HG03442 (cell line): ENCODE measurements at regions not wholly inside any gene's neighbourhood (a gene's known extent, or its start where the extent isn't known, plus 50 kb on each side); places are given as distances from the start of the nearest gene placed in this dataset.
"Not testable (repeated sequence)": the region's sequence is repeated elsewhere in the genome, so short reads cannot be mapped to it uniquely, and the experiment has no call there.

Source experiments
- ATAC-seq: cut with Tn5 transposase; IDR thresholded peaks from one replicate; pipeline ENCODE4 v1.9.1; 2021; ENCODE audit warnings: mild to moderate bottlenecking, moderate library complexity; ENCODE audit not compliant: unreplicated experiment

GRCh38 chrX:128805236-128805635, 718.1 kb downstream of the SMARCA1 start:
- ATAC-seq: no peak

GRCh38 chrX:128804828-128805227, 718.5 kb downstream of the SMARCA1 start:
- ATAC-seq: no peak

- ATAC-seq: no peak
These were observed 723.2 kb downstream of the SMARCA1 start for GRCh38 chrX:128800138-128800537.

GRCh38 chrX:128783139-128783538, 730.9 kb upstream of the ACTRT1 start:
- ATAC-seq: not testable (repeated sequence)

GRCh38 chrX:128781506-128781905, 729.3 kb upstream of the ACTRT1 start:
- ATAC-seq: no peak

- no peak for ATAC-seq
These were observed 728.7 kb upstream of the ACTRT1 start for GRCh38 chrX:128780934-128781333.

GRCh38 chrX:128769495-128769894, 717.3 kb upstream of the ACTRT1 start:
- ATAC-seq: no peak

- no peak for ATAC-seq
These were observed 707.5 kb upstream of the ACTRT1 start for GRCh38 chrX:128759745-128760144.

- ATAC-seq: no peak
These were observed 707.0 kb upstream of the ACTRT1 start for GRCh38 chrX:128759177-128759576.

- no peak for ATAC-seq
These were observed 701.9 kb upstream of the ACTRT1 start for GRCh38 chrX:128754130-128754529.

GRCh38 chrX:128739539-128739938, 687.3 kb upstream of the ACTRT1 start:
- no peak for ATAC-seq

GRCh38 chrX:128728943-128729342, 676.7 kb upstream of the ACTRT1 start:
- no peak for ATAC-seq

GRCh38 chrX:128717635-128718578, 665.7 kb upstream of the ACTRT1 start:
- ATAC-seq: no peak

- no peak for ATAC-seq
These were observed 662.2 kb upstream of the ACTRT1 start for GRCh38 chrX:128714425-128714824.

- ATAC-seq: no peak
These were observed 647.6 kb upstream of the ACTRT1 start for GRCh38 chrX:128699716-128700285.

GRCh38 chrX:128698573-128699181, 646.5 kb upstream of the ACTRT1 start:
- no peak for ATAC-seq

- ATAC-seq: no peak
These were observed 639.7 kb upstream of the ACTRT1 start for GRCh38 chrX:128691872-128692271.

- ATAC-seq: no peak
These were observed 633.2 kb upstream of the ACTRT1 start for GRCh38 chrX:128685387-128685786.

GRCh38 chrX:128676651-128677050, 624.4 kb upstream of the ACTRT1 start:
- ATAC-seq: no peak

GRCh38 chrX:128674326-128675086, 622.3 kb upstream of the ACTRT1 start:
- not testable (repeated sequence) for ATAC-seq

- no peak for ATAC-seq
These were observed 612.0 kb upstream of the ACTRT1 start for GRCh38 chrX:128664211-128664610.
